ENCODE measurements at regions not wholly inside any gene's neighbourhood (a gene's known extent, or its start where the extent isn't known, plus 50 kb on each side); places are given as distances from the start of the nearest gene placed in this dataset.
"Not testable (repeated sequence)": the region's sequence is repeated elsewhere in the genome, so short reads cannot be mapped to it uniquely, and the experiment has no call there.

- DNase-seq (ENCODE audit: low spot score), result no peak
Measured at GRCh38 chr5:119694284-119694683, 64.9 kb downstream of the FAM170A start.

GRCh38 chr5:119706049-119706448 is 76.7 kb downstream of the FAM170A start:
- DNase-seq (ENCODE audit: low spot score), result no peak

DNA sequence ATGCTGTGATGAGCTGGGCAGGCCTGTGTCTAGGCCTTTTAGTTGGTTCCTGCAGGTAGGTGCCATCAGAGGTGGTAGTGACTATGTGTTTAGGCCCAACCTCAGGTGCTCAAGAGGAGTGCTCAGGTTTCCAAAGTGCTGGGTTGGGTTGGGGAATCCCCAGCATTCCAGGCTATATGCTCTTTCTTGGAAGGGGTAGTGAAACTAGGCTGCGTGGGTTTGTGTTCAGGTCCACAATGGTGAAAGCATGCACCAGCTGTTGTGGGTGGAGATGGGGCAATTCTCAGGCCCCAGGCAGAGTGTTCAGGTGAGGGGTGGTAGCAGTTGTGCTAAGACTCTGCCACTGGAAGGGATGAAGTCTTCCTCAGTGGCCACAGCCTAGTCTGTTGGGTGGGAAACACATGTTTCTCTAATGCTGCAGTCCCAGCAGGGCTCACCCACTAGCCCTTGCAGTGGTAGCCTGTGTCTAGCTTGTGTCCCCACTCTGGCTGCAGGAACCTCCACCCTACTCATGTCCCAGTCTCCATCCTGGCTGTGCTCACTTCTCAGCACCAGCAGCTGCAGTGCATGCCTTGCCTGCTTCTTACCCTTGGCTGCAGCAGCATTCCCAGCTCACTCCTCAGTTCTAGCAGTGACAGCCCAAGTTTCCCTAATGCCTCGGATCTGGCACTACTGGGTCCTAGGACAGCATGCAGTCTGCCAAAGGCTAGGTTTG is 78.9 kb downstream of the FAM170A start:
- DNase-seq (ENCODE audit: low spot score), result no peak

DNA sequence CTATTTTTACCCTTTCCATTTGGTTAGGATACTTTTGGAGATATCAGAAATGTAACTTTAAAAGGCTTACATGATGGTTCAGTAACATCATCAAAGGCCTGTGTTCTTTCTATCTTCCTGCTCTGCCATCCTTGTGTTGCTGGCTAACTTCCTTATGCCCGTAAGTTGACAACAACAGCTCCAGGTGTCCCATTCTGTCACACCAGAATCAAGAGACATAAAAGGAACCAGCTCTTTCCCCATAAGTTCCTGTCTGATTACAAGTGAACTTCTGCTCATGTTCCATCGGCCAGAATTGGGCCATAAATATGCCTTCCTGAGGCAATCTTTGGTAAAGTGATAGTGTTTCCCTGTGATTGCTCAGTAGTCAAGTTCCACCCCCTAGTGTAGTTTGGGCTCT is 92.4 kb downstream of the FAM170A start:
- DNase-seq (ENCODE audit: low spot score), result no peak

- not testable (repeated sequence) for DNase-seq (ENCODE audit: low spot score)
Measured at GRCh38 chr5:119725291-119725690, 95.9 kb downstream of the FAM170A start.

GRCh38 chr5:119726544-119726943 is 97.2 kb downstream of the FAM170A start:
- DNase-seq (ENCODE audit: low spot score), result no peak

DNA sequence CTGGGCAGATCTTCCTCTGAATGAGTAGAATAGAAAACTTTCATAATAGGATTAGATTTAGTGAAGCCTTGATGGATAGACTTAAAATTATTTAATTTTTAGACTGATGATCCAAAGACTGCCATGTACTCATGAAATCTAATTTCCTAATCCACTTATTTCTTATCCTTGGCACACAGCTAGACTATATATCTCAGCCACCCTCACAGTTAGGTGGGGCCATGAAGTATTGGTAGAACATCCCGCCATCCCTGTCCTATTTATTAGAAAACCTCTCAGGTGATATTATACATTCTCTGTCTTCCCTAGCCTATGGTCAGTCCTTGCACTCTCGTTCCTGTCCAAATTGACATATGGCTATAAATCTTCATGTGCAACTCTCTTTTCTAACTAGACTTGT is 110.9 kb downstream of the FAM170A start:
- DNase-seq (ENCODE audit: low spot score), result no peak

GRCh38 chr5:119741691-119742090 is 112.3 kb downstream of the FAM170A start:
- DNase-seq (ENCODE audit: low spot score), result no peak

GRCh38 chr5:119742311-119742710 is 113.0 kb downstream of the FAM170A start:
- DNase-seq (ENCODE audit: low spot score), result no peak

GRCh38 chr5:119743927-119744326 is 114.6 kb downstream of the FAM170A start:
- peak; percentile 67 for DNase-seq (ENCODE audit: low spot score)

GRCh38 chr5:119745976-119746375 is 116.6 kb downstream of the FAM170A start:
- DNase-seq (ENCODE audit: low spot score), result no peak

DNA sequence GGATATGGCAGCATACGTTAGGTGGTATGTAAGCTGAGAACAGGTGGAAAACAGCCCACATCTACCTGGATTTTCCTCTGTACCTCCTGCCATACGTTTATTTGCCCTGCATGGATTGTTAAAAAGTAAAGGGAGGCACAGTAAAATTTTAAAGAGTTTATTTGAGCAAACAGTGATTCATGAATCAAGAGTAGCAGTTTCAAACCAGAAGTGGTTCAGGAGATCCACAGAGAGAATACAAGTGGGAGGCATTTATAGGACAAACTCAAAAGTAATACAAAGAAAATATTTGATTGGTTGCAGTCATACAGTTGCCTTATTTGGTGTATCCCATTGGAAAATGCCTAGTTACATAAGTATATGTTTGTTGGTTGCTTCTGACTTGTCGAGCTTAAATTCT is 117.6 kb downstream of the FAM170A start:
- no peak for DNase-seq (ENCODE audit: low spot score)

- DNase-seq (ENCODE audit: low spot score), result no peak
Measured at GRCh38 chr5:119750887-119751733, 121.8 kb downstream of the FAM170A start.

GRCh38 chr5:119751734-119752094 is 122.4 kb downstream of the FAM170A start:
- no peak for DNase-seq (ENCODE audit: low spot score)

DNA sequence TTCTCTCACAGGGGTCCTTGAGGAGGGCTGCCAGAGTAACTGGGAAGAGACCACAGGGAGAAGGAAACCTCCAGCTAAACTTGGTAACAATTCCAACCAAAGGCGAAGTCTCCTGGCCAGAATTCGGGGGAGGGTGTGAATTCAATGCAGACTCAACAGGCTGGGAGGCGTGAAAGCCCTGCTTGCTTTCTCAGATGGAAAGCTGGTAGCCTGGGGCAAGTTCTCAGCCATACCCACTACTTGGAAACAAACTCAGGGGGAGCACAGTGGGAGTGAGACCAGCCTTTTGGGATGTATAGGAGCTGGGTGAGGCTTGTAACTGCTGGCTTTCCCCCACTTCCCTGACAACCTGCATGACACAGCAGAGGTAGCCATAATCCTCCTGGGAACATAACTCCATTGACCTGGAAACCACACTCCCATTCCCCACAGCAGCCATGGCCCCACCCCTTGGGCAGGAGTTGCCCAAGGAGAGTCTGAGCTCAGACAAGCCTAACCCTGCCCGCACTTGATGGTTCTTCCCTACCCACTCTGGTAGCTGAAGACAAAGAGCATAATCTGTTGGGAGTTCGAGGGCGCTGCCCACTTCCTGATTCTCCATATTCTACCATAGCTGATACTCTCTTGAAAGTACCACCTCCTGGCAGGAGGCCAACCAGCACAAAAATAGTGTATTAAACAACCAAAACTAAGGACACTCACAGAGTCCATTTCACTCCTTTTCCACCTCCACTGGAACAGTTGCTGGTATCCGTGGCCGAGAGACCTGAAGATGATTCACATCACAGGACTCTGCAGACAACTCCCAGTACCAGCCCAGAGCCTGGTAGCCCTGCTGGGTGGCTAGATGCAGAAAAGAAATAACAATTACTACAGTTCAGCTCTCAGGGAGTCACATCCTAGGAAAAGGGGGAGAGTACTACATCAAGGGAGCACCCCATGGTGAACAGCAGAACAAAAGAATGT is 123.8 kb downstream of the FAM170A start:
- DNase-seq (ENCODE audit: low spot score), result no peak

DNA sequence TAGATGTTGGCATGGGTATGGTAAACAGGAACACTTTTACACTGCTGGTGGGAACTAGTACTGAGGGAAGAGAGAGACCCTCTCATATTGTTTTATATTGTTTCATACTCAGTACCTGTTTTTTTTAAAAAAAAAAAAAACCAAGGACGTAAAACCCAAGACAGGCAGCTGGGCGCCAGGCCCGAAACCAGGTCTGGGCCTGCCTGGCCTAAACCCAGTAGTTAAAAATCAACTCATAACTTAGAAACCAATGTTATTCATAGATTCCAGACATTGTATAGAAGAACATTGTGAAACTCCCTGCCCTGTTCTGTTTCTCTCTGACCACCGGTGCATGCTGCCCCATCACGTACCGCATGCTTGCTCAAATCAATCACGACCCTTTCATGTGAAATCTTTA is 125.5 kb downstream of the FAM170A start:
- DNase-seq (ENCODE audit: low spot score), result not testable (repeated sequence)

- no peak for DNase-seq (ENCODE audit: low spot score)
Measured at GRCh38 chr5:119757276-119757675, 127.9 kb downstream of the FAM170A start.

- DNase-seq (ENCODE audit: low spot score), result not testable (repeated sequence)
Measured at GRCh38 chr5:119769695-119770693, 140.6 kb downstream of the FAM170A start.

DNA sequence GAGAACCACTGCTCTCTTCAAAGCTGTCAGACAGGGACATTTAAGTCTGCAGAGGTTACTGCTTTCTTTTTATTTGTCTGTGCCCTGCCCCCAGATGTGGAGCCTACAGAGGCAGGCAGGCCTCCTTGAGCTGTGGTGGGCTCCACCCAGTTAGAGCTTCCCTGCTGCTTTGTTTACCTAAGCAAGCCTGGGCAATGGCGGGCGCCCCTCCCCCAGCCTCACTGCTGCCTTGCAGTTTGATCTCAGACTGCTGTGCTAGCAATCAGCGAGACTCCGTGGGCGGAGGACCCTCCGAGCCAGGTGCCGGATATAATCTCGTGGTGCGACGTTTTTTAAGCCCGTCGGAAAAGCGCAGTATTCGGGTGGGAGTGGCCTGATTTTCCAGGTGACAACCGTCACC is 150.8 kb downstream of the FAM170A start:
- DNase-seq (ENCODE audit: low spot score), result not testable (repeated sequence)

GRCh38 chr5:119785057-119785456 is 155.7 kb downstream of the FAM170A start:
- DNase-seq (ENCODE audit: low spot score), result no peak

All from globus pallidus (tissue), 1 donor.